Activated naive CD8-positive, alpha-beta T cell (primary cell): ENCODE measurements at regions not wholly inside any gene's neighbourhood (a gene's known extent, or its start where the extent isn't known, plus 50 kb on each side); places are given as distances from the start of the nearest gene placed in this dataset.
"Not testable (repeated sequence)": the region's sequence is repeated elsewhere in the genome, so short reads cannot be mapped to it uniquely, and the experiment has no call there.

Source experiments
- H3K27ac Mint-ChIP-seq: one replicate; pipeline ENCODE4 v1.8.0; 2021; ENCODE audit warnings: mixed read lengths
- H3K27me3 Mint-ChIP-seq: one replicate; pipeline ENCODE4 v1.8.0; 2021; ENCODE audit warnings: mixed read lengths
- H3K36me3 Mint-ChIP-seq: one replicate; pipeline ENCODE4 v1.8.0; 2021; ENCODE audit warnings: mixed read lengths
- H3K4me1 Mint-ChIP-seq: one replicate; pipeline ENCODE4 v1.8.0; 2021; ENCODE audit warnings: low read depth, mixed read lengths
- H3K4me3 Mint-ChIP-seq: one replicate; pipeline ENCODE4 v1.8.0; 2021; ENCODE audit warnings: mild to moderate bottlenecking, mixed read lengths
- H3K9me3 Mint-ChIP-seq: one replicate; pipeline ENCODE4 v1.8.0; 2021; ENCODE audit warnings: low read depth, mixed read lengths

GRCh38 chr6:135555550-135555949 lies 58.0 kb upstream of the AHI1 start:
- Mint-ChIP-seq H3K9me3 (no peaks in the 10 kb centered on the region), H3K36me3 (peaks cover 2% of the 10 kb centered on the region), H3K4me1 (no peaks in the 10 kb centered on the region), H3K27ac (no peak overlapping the region), H3K27me3 (peaks cover 4% of the 10 kb centered on the region), H3K4me3 (no peak overlapping the region)

DNA sequence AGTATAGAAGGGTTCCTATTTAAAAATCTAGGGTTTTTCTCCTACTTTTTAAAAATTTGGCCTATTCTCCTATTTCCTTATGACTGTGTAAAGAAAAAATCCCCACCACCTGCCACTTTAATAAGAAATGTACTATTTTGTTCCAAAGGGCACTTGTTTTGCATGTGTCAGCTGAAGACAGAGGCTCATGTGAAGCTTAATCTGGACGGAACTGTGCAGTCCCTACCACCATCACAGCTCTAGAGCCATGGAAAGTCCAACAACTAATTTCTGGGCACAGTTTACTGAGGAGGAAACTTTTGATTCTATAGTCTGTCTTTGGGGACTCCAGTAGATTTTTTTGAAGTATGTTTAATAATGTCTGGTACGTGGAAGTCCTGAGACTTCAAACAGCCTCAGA lies 60.0 kb upstream of the AHI1 start:
- H3K4me1 Mint-ChIP-seq = no peaks in the 10 kb centered on the region
- peaks cover 3% of the 10 kb centered on the region for H3K27me3 Mint-ChIP-seq
- peaks cover 2% of the 10 kb centered on the region for H3K36me3 Mint-ChIP-seq
- no peaks in the 10 kb centered on the region for H3K9me3 Mint-ChIP-seq
- H3K4me3 Mint-ChIP-seq = no peak overlapping the region
- no peak overlapping the region for H3K27ac Mint-ChIP-seq

GRCh38 chr6:135565605-135566004 lies 68.1 kb upstream of the AHI1 start:
- H3K9me3 Mint-ChIP-seq, H3K4me3 Mint-ChIP-seq, H3K27me3 Mint-ChIP-seq, H3K27ac Mint-ChIP-seq, H3K36me3 Mint-ChIP-seq: not testable (repeated sequence)
- peaks cover 10% of the 10 kb centered on the region for H3K4me1 Mint-ChIP-seq

GRCh38 chr6:135566311-135567068 lies 69.0 kb upstream of the AHI1 start:
- peaks cover 10% of the 10 kb centered on the region for H3K4me1 Mint-ChIP-seq
- no peaks in the 10 kb centered on the region for H3K36me3 Mint-ChIP-seq
- no peaks in the 10 kb centered on the region for H3K27me3 Mint-ChIP-seq

DNA sequence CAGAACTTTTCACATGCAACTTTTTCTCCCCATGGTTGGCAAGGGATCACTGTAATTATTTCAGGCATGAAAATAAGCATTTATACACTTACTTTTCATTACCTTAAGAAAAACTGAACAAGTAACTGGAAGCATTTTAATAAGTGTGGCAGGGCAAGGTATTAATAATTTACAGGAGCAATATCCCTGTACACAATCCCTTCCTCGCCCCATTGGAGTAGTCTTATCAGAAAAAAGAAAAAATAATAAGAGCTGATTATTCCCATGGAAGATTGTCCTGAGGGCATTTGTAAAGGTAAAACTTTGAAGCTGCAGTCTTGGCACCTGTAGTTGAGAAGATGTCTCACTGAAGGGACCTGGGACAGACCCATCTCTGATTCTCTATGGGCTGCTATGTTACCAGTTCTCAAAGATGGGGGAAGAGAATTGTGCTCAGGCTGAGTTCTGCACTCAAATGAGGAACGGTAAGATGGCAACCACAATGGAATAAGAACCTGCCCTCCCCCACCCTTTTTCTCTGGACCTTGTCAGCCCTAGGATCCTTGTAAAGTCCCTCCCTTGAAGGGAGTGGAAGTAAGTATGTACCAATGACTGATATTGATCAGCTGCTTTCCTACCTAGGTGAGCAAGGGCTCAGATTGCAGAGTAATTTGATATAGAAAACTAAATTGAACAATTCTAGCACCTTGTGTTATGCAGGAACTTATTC lies 70.0 kb upstream of the AHI1 start:
- peaks cover 10% of the 10 kb centered on the region for H3K4me1 Mint-ChIP-seq
- no peaks in the 10 kb centered on the region for H3K36me3 Mint-ChIP-seq
- H3K4me3 Mint-ChIP-seq = no peak overlapping the region
- H3K27me3 Mint-ChIP-seq = no peaks in the 10 kb centered on the region
- no peak overlapping the region for H3K27ac Mint-ChIP-seq
- no peaks in the 10 kb centered on the region for H3K9me3 Mint-ChIP-seq

More at GRCh38 chr6:135566311-135567068, 69.0 kb upstream of the AHI1 start:
- Mint-ChIP-seq H3K9me3 (no peaks in the 10 kb centered on the region), H3K27ac (no peak overlapping the region), H3K4me3 (no peak overlapping the region)

DNA sequence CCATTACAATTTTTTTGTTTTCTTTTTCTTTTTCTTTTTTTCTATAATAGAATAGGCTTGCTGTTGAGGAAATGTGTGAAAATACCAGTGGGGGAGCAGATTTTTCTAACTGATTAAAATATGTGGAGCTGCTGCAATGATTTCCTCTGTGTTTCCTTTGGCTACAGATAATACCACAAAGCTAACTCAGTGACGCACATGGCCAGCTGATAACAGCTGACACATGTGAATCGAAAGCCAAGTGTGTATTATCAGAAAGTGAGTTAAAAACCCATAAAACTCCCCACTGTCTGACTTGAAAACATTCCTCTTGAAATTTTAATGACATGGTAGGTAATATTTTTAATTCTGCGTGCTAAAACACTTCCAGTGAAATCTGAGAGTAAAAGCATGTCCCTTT lies 70.8 kb upstream of the AHI1 start:
- Mint-ChIP-seq H3K4me1 (peaks cover 10% of the 10 kb centered on the region), H3K9me3 (no peaks in the 10 kb centered on the region), H3K4me3 (no peak overlapping the region), H3K27ac (peak overlapping the region; percentile 41), H3K27me3 (no peaks in the 10 kb centered on the region), H3K36me3 (no peaks in the 10 kb centered on the region)

DNA sequence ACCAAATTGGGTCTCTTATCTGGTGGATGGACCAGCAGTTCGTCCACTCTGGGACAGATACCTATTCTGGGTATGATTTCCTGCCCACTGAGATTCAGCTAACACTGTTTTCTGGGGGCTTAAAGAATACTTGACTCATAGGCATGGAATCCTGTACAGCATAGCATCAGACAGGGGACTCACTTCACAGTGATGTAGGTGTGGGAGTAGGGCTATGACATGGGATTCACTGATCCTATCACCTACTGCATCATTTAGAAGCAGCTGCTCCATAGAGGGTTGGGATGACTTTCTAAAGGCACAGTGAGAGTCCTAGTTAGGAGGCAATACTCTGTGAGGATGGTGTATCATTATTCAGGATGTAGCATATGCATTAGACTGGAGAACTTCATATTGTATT lies 74.5 kb upstream of the AHI1 start:
- H3K9me3 Mint-ChIP-seq = no peaks in the 10 kb centered on the region
- H3K27ac Mint-ChIP-seq = no peak overlapping the region
- no peak overlapping the region for H3K4me3 Mint-ChIP-seq
- no peaks in the 10 kb centered on the region for H3K27me3 Mint-ChIP-seq
- peaks cover 20% of the 10 kb centered on the region for H3K4me1 Mint-ChIP-seq
- peaks cover 2% of the 10 kb centered on the region for H3K36me3 Mint-ChIP-seq

DNA sequence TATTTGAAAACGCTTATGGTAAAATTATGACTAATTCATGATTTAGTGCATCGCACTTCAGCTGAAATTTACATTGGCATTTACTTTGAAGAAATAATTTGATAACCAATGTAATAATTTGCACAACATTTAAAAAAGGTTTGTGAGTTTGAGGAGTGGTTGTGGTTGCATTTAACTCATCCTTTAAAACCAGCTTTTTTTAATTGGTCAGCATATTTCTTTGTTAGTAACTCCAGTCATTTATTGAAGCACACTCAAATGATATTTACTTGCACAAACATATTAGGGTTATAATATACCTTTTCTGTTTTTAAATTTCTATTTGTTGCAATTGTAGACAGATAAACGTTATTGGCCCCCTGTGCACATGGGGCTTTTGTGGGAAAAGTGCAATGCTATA lies 78.1 kb upstream of the AHI1 start:
- H3K27me3 Mint-ChIP-seq = no peaks in the 10 kb centered on the region
- H3K36me3 Mint-ChIP-seq = peaks cover 2% of the 10 kb centered on the region
- no peak overlapping the region for H3K27ac Mint-ChIP-seq
- peaks cover 20% of the 10 kb centered on the region for H3K4me1 Mint-ChIP-seq
- H3K9me3 Mint-ChIP-seq = no peaks in the 10 kb centered on the region
- no peak overlapping the region for H3K4me3 Mint-ChIP-seq

GRCh38 chr6:135576055-135576454 lies 78.5 kb upstream of the AHI1 start:
- Mint-ChIP-seq H3K36me3 (peaks cover 2% of the 10 kb centered on the region), H3K4me1 (peaks cover 20% of the 10 kb centered on the region), H3K27ac (peak overlapping the region; percentile 79), H3K9me3 (no peaks in the 10 kb centered on the region), H3K4me3 (no peak overlapping the region), H3K27me3 (no peaks in the 10 kb centered on the region)

- peak overlapping the region; percentile 8 for H3K4me3 Mint-ChIP-seq
- H3K9me3 Mint-ChIP-seq = no peaks in the 10 kb centered on the region
- H3K27ac Mint-ChIP-seq = peak overlapping the region; percentile 89
- peaks cover 20% of the 10 kb centered on the region for H3K4me1 Mint-ChIP-seq
- no peaks in the 10 kb centered on the region for H3K27me3 Mint-ChIP-seq
- peaks cover 2% of the 10 kb centered on the region for H3K36me3 Mint-ChIP-seq
Observed at GRCh38 chr6:135577059-135577538, 79.6 kb upstream of the AHI1 start.

- H3K4me1 Mint-ChIP-seq = peaks cover 24% of the 10 kb centered on the region
- peaks cover 2% of the 10 kb centered on the region for H3K36me3 Mint-ChIP-seq
- H3K27ac Mint-ChIP-seq = no peak overlapping the region
- no peaks in the 10 kb centered on the region for H3K27me3 Mint-ChIP-seq
- H3K4me3 Mint-ChIP-seq = no peak overlapping the region
- no peaks in the 10 kb centered on the region for H3K9me3 Mint-ChIP-seq
Observed at GRCh38 chr6:135578976-135579375, 81.4 kb upstream of the AHI1 start.

DNA sequence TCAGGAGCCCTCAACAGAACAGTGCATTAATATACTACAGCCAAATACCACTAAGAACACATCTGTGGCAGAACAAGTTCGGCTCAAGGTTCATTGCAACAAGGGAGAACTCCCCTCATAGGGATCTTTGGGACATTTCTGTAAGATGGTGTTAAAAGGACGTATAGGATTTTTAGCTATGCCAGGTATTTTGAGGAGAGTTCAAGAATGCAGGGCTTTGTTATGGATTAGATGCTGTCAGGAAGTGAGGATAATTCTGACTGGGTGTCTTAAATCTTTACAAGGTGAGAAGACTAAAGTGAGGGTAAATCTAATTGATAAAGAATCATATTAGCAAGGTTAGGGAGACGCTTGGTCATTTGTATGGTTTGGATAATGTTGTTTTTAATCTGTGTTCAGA lies 83.7 kb upstream of the AHI1 start:
- Mint-ChIP-seq H3K4me1 (peaks cover 24% of the 10 kb centered on the region), H3K36me3 (peaks cover under 1% of the 10 kb centered on the region), H3K4me3 (no peak overlapping the region), H3K27me3 (no peaks in the 10 kb centered on the region), H3K27ac (no peak overlapping the region), H3K9me3 (no peaks in the 10 kb centered on the region)

DNA sequence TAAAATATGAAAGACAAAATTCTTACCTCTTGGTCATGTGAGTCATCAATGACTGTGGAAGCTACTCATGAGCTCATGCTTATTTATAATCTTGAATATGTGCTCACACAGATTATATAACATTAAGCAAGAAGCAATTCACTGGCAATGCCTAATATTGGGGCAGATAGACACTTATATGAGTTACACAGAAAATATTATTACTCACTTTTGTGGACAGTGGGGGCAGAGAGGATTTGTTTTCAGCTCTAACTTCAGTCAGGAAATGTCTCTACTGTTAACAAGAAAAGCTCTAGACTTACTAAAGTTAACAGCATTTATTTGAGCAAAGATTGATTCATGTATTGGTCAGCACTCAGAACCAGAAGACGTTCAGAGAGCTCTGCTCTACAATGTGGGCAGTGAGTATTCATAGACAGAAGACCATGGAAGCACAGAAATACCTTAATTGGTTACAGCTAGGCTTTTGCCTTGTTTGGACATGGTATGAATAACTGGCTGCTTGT lies 85.8 kb upstream of the AHI1 start:
- H3K4me3 Mint-ChIP-seq = no peak overlapping the region
- no peak overlapping the region for H3K27ac Mint-ChIP-seq
- no peaks in the 10 kb centered on the region for H3K36me3 Mint-ChIP-seq
- no peaks in the 10 kb centered on the region for H3K27me3 Mint-ChIP-seq
- peaks cover 17% of the 10 kb centered on the region for H3K4me1 Mint-ChIP-seq
- H3K9me3 Mint-ChIP-seq = no peaks in the 10 kb centered on the region

- Mint-ChIP-seq H3K27me3 (no peaks in the 10 kb centered on the region), H3K9me3 (peaks cover 4% of the 10 kb centered on the region), H3K27ac (peak overlapping the region; percentile 77), H3K36me3 (peaks cover 4% of the 10 kb centered on the region), H3K4me1 (peaks cover 17% of the 10 kb centered on the region), H3K4me3 (peak overlapping the region; percentile 3)
Observed at GRCh38 chr6:135586388-135586787, 88.8 kb upstream of the AHI1 start.

- peaks cover 4% of the 10 kb centered on the region for H3K9me3 Mint-ChIP-seq
- no peaks in the 10 kb centered on the region for H3K27me3 Mint-ChIP-seq
- peak overlapping the region; percentile 77 for H3K27ac Mint-ChIP-seq
- H3K4me3 Mint-ChIP-seq = peak overlapping the region; percentile 3
- H3K4me1 Mint-ChIP-seq = peaks cover 17% of the 10 kb centered on the region
- H3K36me3 Mint-ChIP-seq = peaks cover 4% of the 10 kb centered on the region
Observed at GRCh38 chr6:135586844-135587243, 89.3 kb upstream of the AHI1 start.
